Activated T-cell treated with anti-CD3 and anti-CD28 coated beads, Interleukin-2, amount 50 U/mL, for 4 hours (primary cell): ENCODE measurements at regions not wholly inside any gene's neighbourhood (a gene's known extent, or its start where the extent isn't known, plus 50 kb on each side); places are given as distances from the start of the nearest gene placed in this dataset.

Experiments
- ATAC-seq, 2 donors: fragments of 200-7000 bp; cut with Tn5 transposase; one replicate each; pipeline ENCODE4 v1.10.0; 2021
- DNase-seq: peaks from one replicate; pipeline ENCODE4 v3.0.0-alpha.2; 2020
- H3K27me3 Mint-ChIP-seq: one replicate; pipeline ENCODE4 v1.8.0; 2021; ENCODE audit warnings: low read depth, mixed read lengths
- H3K36me3 Mint-ChIP-seq: one replicate; pipeline ENCODE4 v1.8.0; 2022; ENCODE audit warnings: mixed read lengths; ENCODE audit not compliant: insufficient read depth
- H3K4me1 Mint-ChIP-seq: one replicate; pipeline ENCODE4 v1.8.0; 2021; ENCODE audit warnings: low read depth, mixed read lengths
- H3K4me3 Mint-ChIP-seq: one replicate; pipeline ENCODE4 v1.8.0; 2021; ENCODE audit warnings: mild to moderate bottlenecking, moderate library complexity, mixed read lengths
- H3K9me3 Mint-ChIP-seq: one replicate; pipeline ENCODE4 v1.8.0; 2021; ENCODE audit warnings: mixed read lengths

GRCh38 chr20:62588458-62589149 is 53.7 kb upstream of the SLCO4A1 start:
- Mint-ChIP-seq H3K4me3 (no peak overlapping the region), H3K4me1 (peaks cover 2% of the 10 kb centered on the region), H3K9me3 (no peaks in the 10 kb centered on the region), H3K27me3 (peaks cover 35% of the 10 kb centered on the region), H3K36me3 (no peaks in the 10 kb centered on the region)
- DNase-seq (no peak), ATAC-seq (no peak)

- peaks cover 2% of the 10 kb centered on the region for H3K4me1 Mint-ChIP-seq
- no peak for DNase-seq
- no peak for ATAC-seq
- no peak overlapping the region for H3K4me3 Mint-ChIP-seq
- H3K27me3 Mint-ChIP-seq = peaks cover 34% of the 10 kb centered on the region
- H3K36me3 Mint-ChIP-seq = no peaks in the 10 kb centered on the region
- H3K9me3 Mint-ChIP-seq = no peaks in the 10 kb centered on the region
Measured at GRCh38 chr20:62589150-62589498, 53.2 kb upstream of the SLCO4A1 start.

GRCh38 chr20:62589720-62590119 is 52.6 kb upstream of the SLCO4A1 start:
- peaks cover 2% of the 10 kb centered on the region for H3K4me1 Mint-ChIP-seq
- no peak for ATAC-seq

GRCh38 chr20:62590309-62591121 is 51.8 kb upstream of the SLCO4A1 start:
- no peaks in the 10 kb centered on the region for H3K4me1 Mint-ChIP-seq
- no peaks in the 10 kb centered on the region for H3K9me3 Mint-ChIP-seq
- H3K27me3 Mint-ChIP-seq = peaks cover 33% of the 10 kb centered on the region
- H3K36me3 Mint-ChIP-seq = no peaks in the 10 kb centered on the region
- ATAC-seq (no peak), DNase-seq (no peak)
- H3K4me3 Mint-ChIP-seq = no peak overlapping the region

More at GRCh38 chr20:62589720-62590119, 52.6 kb upstream of the SLCO4A1 start:
- DNase-seq = no peak
- Mint-ChIP-seq H3K36me3 (no peaks in the 10 kb centered on the region), H3K4me3 (no peak overlapping the region), H3K27me3 (peaks cover 34% of the 10 kb centered on the region), H3K9me3 (no peaks in the 10 kb centered on the region)

- DNase-seq (no peak), ATAC-seq (no peak)
- H3K9me3 Mint-ChIP-seq = no peaks in the 10 kb centered on the region
- H3K36me3 Mint-ChIP-seq = no peaks in the 10 kb centered on the region
- H3K4me1 Mint-ChIP-seq = no peaks in the 10 kb centered on the region
- no peak overlapping the region for H3K4me3 Mint-ChIP-seq
- H3K27me3 Mint-ChIP-seq = peaks cover 30% of the 10 kb centered on the region
Measured at GRCh38 chr20:62591122-62591468, 51.2 kb upstream of the SLCO4A1 start.

- Mint-ChIP-seq H3K27me3 (peaks cover 30% of the 10 kb centered on the region), H3K4me3 (no peak overlapping the region), H3K36me3 (no peaks in the 10 kb centered on the region), H3K4me1 (no peaks in the 10 kb centered on the region), H3K9me3 (no peaks in the 10 kb centered on the region)
- DNase-seq = no peak
- ATAC-seq = no peak
Measured at GRCh38 chr20:62591591-62591990, 50.7 kb upstream of the SLCO4A1 start.
